GM18517 (cell line): ENCODE measurements at regions not wholly inside any gene's neighbourhood (a gene's known extent, or its start where the extent isn't known, plus 50 kb on each side); places are given as distances from the start of the nearest gene placed in this dataset.
"Not testable (repeated sequence)": the region's sequence is repeated elsewhere in the genome, so short reads cannot be mapped to it uniquely, and the experiment has no call there.

ENCODE experiments used
- ATAC-seq: cut with Tn5 transposase; IDR thresholded peaks from one replicate; pipeline ENCODE4 v1.9.1; 2021; ENCODE audit warnings: mild to moderate bottlenecking, moderate library complexity; ENCODE audit not compliant: unreplicated experiment

GRCh38 chr4:189629733-189630132, 310.9 kb upstream of the FRG1 start:
- ATAC-seq, result not testable (repeated sequence)

DNA sequence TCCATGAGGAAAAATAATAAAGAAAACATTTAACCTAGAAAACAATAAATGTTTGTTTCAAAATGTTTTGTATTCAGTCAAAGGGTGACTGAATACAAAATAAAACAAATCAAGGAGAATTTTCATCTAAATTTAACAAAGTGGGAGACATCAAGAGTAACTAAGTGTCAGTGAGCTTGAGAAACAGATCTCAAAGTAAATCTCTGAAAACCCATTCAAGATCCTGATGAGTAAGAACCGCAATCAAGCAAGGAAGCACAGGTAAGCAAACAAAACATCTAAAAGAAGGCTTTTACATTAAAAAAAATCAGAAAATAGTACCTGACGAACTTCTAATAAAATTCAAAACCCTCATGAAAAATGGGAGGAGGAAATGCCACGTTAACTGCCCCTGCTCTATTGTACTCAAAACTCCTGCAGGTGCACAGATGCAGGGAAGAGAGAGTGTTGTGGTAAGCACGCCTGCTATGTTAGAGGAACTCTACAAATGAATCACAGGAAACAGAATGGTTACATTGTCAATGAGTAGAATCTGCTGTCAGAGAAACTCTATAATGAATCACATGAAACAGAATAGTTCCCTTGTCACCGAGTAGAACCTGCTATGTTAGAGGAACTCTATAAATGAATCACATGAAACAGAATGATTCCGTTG, 309.6 kb upstream of the FRG1 start:
- ATAC-seq, result not testable (repeated sequence)

DNA sequence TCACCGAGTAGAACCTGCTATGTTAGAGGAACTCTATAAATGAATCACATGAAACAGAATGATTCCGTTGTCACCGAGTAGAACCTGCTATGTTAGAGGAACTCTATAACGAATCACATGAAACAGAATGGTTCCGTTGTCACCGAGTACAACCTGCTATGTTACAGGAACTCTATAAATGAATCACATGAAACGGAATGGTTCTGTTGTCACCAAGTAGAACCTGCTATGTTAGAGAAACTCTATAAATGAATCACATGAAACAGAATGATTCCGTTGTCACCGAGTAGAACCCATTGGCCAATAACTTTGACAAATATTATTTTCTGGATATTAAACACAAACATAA, 309.1 kb upstream of the FRG1 start:
- ATAC-seq, result not testable (repeated sequence)

GRCh38 chr4:189650436-189650835, 290.2 kb upstream of the FRG1 start:
- ATAC-seq, result not testable (repeated sequence)

GRCh38 chr4:189653130-189653653, 287.5 kb upstream of the FRG1 start:
- ATAC-seq, result not testable (repeated sequence)

GRCh38 chr4:189653983-189654382, 286.7 kb upstream of the FRG1 start:
- not testable (repeated sequence) for ATAC-seq

DNA sequence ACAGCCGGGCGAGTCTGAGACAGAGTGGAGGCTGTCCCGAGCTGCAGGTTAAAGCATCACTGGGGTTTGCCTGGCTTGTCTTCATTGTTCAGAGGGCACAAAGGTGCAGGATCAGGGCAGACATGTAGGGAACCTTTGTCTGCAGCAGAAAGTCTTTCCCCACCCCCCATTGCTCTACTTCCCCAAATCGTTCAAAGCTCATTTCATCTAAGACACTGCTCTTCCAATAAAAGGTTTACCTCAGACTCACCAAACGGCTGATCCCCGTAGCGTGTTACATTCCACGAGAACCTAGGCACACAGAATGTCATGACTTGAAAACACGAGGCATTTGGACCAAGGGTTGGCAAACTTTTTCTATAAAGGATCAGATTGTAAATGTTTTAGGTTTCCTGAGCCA, 286.3 kb upstream of the FRG1 start:
- ATAC-seq, result not testable (repeated sequence)

- ATAC-seq, result not testable (repeated sequence)
These were observed 284.9 kb upstream of the FRG1 start for GRCh38 chr4:189655817-189656216.

DNA sequence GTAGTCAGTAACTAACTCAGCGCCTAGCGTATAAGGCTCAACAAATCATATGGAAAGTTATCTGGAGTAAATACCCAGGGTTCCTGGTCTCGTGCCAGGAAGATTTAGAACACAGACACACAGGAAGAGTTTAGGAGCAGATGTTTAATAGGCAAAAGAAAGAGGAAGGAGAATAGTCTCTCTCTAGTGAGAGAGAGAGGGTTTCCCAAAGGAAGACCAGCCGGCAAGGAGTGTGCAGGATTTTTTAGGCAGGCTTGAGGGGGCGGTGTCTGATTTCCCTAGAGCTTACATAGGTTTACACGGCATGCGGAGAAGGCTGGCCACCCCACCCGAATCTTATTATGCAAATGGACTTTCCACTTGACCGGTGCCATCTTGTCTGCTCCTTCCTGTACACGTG, 284.0 kb upstream of the FRG1 start:
- ATAC-seq, result no peak

- ATAC-seq, result not testable (repeated sequence)
These were observed 282.4 kb upstream of the FRG1 start for GRCh38 chr4:189658259-189658658.

GRCh38 chr4:189658831-189659230, 281.8 kb upstream of the FRG1 start:
- not testable (repeated sequence) for ATAC-seq

GRCh38 chr4:189659287-189659686, 281.4 kb upstream of the FRG1 start:
- no peak for ATAC-seq

DNA sequence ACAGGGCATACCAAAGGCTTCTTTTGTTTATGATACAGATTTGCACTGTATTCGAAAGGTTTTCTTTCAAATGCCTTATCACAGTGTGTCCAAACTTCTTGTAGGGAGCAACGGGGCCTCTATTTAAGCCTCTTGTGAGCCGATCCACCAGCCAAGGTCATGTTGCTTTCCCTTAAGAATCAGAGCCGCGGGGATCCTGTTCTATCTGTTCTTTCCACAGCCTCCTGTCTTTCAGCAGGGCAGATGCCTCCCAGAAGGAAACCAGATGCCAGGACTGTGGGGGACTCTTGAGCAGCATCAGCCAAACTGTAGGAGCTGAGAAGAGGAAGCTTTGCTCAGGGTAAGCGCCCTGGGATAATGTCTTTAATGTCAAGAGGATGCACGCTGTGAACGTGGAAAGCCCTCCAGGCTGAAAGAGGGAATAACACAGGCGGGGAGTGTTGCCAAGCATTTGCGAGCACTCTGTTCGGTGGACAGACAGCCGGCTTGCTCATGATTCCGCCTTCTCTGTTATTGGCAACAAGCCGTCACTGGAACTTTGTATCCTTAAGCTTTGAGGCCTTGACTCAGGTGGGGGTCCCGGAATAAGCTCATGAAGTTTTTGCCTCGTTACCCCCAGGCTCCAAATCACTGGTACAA, 279.8 kb upstream of the FRG1 start:
- ATAC-seq, result no peak

- ATAC-seq, result no peak
These were observed 275.9 kb upstream of the FRG1 start for GRCh38 chr4:189664693-189665250.

GRCh38 chr4:189665712-189666305, 274.9 kb upstream of the FRG1 start:
- ATAC-seq, result not testable (repeated sequence)

GRCh38 chr4:189667386-189667785, 273.3 kb upstream of the FRG1 start:
- not testable (repeated sequence) for ATAC-seq

GRCh38 chr4:189697675-189698245, 242.9 kb upstream of the FRG1 start:
- ATAC-seq, result not testable (repeated sequence)

GRCh38 chr4:189703000-189703399, 237.7 kb upstream of the FRG1 start:
- ATAC-seq, result not testable (repeated sequence)

DNA sequence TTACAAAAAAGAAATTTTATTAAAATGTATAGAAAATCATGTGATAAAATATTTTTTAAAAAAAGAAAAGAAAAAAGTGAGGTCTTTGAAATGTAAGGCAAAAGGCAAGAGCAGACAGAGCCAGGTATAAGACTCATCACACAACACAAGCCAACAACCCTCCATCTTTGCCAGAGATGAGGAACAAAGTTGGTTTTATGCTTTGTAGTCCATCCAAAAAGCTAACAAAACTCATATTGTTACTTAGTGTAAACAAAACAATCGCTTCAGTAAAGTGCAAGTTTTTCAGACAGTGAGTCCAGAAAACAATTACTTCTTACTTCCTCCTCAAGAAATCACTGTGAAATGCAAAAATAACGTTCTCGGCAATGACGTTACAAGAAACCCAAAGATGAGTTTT, 233.9 kb upstream of the FRG1 start:
- not testable (repeated sequence) for ATAC-seq

DNA sequence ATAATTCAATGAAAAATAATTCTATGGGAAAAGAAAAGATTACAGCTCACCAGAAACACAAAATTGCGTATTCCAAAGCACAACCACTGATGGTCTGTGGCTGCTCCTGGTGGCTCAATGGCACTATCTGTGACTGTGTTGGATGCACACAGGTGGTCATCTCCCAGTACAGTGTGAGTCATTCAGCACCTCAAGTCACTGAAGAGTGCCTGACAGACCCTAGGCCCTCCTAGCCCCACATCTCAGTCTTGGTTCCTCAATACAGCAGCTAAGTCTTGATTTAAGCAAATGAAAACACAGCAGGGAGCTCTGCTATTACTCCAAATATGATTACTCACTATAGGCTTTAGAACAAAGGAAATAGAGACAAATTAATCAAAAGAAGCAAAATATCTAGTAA, 233.4 kb upstream of the FRG1 start:
- not testable (repeated sequence) for ATAC-seq

DNA sequence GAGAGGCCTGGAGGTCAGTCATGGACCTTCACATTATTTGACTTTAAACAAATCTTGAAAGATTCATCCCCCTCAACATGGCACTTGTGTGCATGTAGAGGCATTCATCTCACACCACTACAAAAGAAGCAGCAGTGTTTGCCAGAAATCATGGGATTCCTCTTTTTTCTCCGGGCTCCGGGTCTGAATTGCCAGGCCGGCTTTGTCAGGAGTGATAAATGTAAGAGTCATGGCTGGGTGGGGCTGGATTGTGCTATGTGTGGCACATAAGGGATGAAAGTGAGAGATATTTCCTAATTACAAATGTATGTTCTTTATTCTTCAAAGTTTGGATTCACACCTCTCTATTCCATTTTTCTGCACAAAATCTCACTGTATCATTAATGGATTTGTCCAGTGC, 228.7 kb upstream of the FRG1 start:
- ATAC-seq, result not testable (repeated sequence)
